GM12878 (cell line): ENCODE measurements at regions not wholly inside any gene's neighbourhood (a gene's known extent, or its start where the extent isn't known, plus 50 kb on each side); places are given as distances from the start of the nearest gene placed in this dataset.

Experiments used
- ATF2 ChIP-seq: IDR thresholded peaks from 2 replicates; pipeline ENCODE4 v1.6.1; 2012; ENCODE audit warnings: low read length, inconsistent platforms
- ATF3 ChIP-seq: IDR thresholded peaks from 2 replicates; pipeline ENCODE4 v1.6.1; 2011; ENCODE audit warnings: low read depth, mild to moderate bottlenecking, low read length, moderate library complexity, borderline replicate concordance; ENCODE audit errors: extremely low read depth
- BRCA1 ChIP-seq: IDR thresholded peaks from 2 replicates; pipeline ENCODE4 v1.6.1; 2011; ENCODE audit warnings: low read depth, low read length, improper control_type of control experiment
- CHD1 ChIP-seq: IDR thresholded peaks from 2 replicates; pipeline ENCODE4 v1.6.1; 2012; ENCODE audit warnings: low read depth, low read length, improper control_type of control experiment
- CUX1 ChIP-seq: IDR thresholded peaks from 2 replicates; pipeline ENCODE4 v1.6.1; 2012; ENCODE audit warnings: improper control_type of control experiment, low read depth, low read length; ENCODE audit not compliant: insufficient replicate concordance
- FOS ChIP-seq: IDR thresholded peaks from 3 replicates; pipeline ENCODE4 v1.6.1; 2011; ENCODE audit warnings: borderline replicate concordance; ENCODE audit not compliant: insufficient read length; ENCODE audit errors: extremely low read depth
- HDAC2 ChIP-seq: fragments of 200-600 bp; sonication (generic); IDR thresholded peaks from 2 replicates; pipeline ENCODE4 v1.6.1; 2017
- RAD51 ChIP-seq: fragments of 450-650 bp; IDR thresholded peaks from 2 replicates; pipeline ENCODE4 v1.6.1; 2016; ENCODE audit warnings: moderate library complexity, mild to moderate bottlenecking, inconsistent platforms
- USF2 ChIP-seq: IDR thresholded peaks from 2 replicates; pipeline ENCODE4 v1.6.1; 2011; ENCODE audit warnings: low read depth, low read length, improper control_type of control experiment, borderline replicate concordance
- YBX1 ChIP-seq: fragments of 450-650 bp; IDR thresholded peaks from 2 replicates; pipeline ENCODE4 v1.6.1; 2016; ENCODE audit warnings: antibody characterized with exemption
- TF ChIP-seq, protein P1 (sequence below): IDR thresholded peaks from 2 replicates; pipeline ENCODE4 v1.6.1; 2011; ENCODE audit warnings: borderline replicate concordance, low read depth, mild to moderate bottlenecking, moderate library complexity, low read length; ENCODE audit not compliant: insufficient read depth, poor library complexity, severe bottlenecking

- TF ChIP-seq CUX1 = no peak
- no peak for TF ChIP-seq RAD51
- TF ChIP-seq USF2 = no peak
- TF ChIP-seq FOS = no peak
- TF ChIP-seq ATF3 = no peak
- TF ChIP-seq CHD1 = no peak
- no peak for TF ChIP-seq YBX1
- no peak for TF ChIP-seq ATF2
- no peak for TF ChIP-seq BRCA1
- TF ChIP-seq, protein P1, sequence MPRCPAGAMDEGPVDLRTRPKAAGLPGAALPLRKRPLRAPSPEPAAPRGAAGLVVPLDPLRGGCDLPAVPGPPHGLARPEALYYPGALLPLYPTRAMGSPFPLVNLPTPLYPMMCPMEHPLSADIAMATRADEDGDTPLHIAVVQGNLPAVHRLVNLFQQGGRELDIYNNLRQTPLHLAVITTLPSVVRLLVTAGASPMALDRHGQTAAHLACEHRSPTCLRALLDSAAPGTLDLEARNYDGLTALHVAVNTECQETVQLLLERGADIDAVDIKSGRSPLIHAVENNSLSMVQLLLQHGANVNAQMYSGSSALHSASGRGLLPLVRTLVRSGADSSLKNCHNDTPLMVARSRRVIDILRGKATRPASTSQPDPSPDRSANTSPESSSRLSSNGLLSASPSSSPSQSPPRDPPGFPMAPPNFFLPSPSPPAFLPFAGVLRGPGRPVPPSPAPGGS = no peak
- TF ChIP-seq HDAC2 = no peak
These were observed 58.7 kb upstream of the TGFBR2 start (continued) for GRCh38 chr3:30547716-30548115.
